Thymus (tissue), 11 donors: ENCODE measurements at regions not wholly inside any gene's neighbourhood (a gene's known extent, or its start where the extent isn't known, plus 50 kb on each side); places are given as distances from the start of the nearest gene placed in this dataset.
A peak's percentile ranks its signal among the peaks of the same experiment; 100 is the strongest.

Experiments
- DNase-seq, 9 donors: peaks; one replicate each; pipeline ENCODE4 v3.0.0-alpha.2; 2013; ENCODE audit warnings: low spot score in 9 of 9, low read depth in 6 of 9, missing footprints in 1 of 9
- H3K27ac ChIP-seq, 2 donors: one replicate each; pipeline ENCODE4 v1.5.1; 2013; ENCODE audit warnings: control low read depth in 1 of 2, low read depth in 1 of 2, low read length in 1 of 2, mild to moderate bottlenecking in 1 of 2, moderate library complexity in 1 of 2
- H3K27me3 ChIP-seq, 2 donors: one replicate each; pipeline ENCODE4 v1.5.1; 2013; ENCODE audit warnings: low read length in 1 of 2; ENCODE audit not compliant: control insufficient read depth in 2 of 2, insufficient read depth in 1 of 2
- H3K36me3 ChIP-seq, 2 donors: one replicate each; pipeline ENCODE4 v1.5.1; 2013; ENCODE audit warnings: low read length in 1 of 2, mild to moderate bottlenecking in 1 of 2, moderate library complexity in 1 of 2; ENCODE audit not compliant: control insufficient read depth in 2 of 2, insufficient read depth in 2 of 2
- H3K4me1 ChIP-seq, 2 donors: one replicate each; pipeline ENCODE4 v1.5.1; 2013; ENCODE audit warnings: low read length in 2 of 2; ENCODE audit not compliant: control insufficient read depth in 2 of 2, insufficient read depth in 2 of 2
- H3K4me3 ChIP-seq, 2 donors: one replicate each; pipeline ENCODE4 v1.5.1; 2013; ENCODE audit warnings: low read length in 2 of 2, control low read depth in 1 of 2, mild to moderate bottlenecking in 1 of 2
- H3K9me3 ChIP-seq, 2 donors: one replicate each; pipeline ENCODE4 v1.5.1; 2013; ENCODE audit warnings: low read length in 1 of 2, mild to moderate bottlenecking in 1 of 2; ENCODE audit not compliant: control insufficient read depth in 2 of 2, insufficient read depth in 1 of 2
- WGBS: extraction: QIAGEN DNeasy Blood & Tissue Kit; methylation state at CpG from one replicate; pipeline ENCODE4 v1.1.7; 2013; 5-methylcytosine and 5-hydroxymethylcytosine counted together
- donor health status: healthy.

- no peaks in the 10 kb centered on the region for H3K27me3 ChIP-seq
- 97% methylated on average over 39 of the region's 39 CpGs for WGBS
- H3K36me3 ChIP-seq = no peaks in the 10 kb centered on the region
- H3K4me1 ChIP-seq = peaks cover 0 to 5% of the 10 kb centered on the region in 2 donors
- no peak overlapping the region for H3K4me3 ChIP-seq
- H3K27ac ChIP-seq = no peak overlapping the region
- peaks cover 0 to 6% of the 10 kb centered on the region in 2 donors for H3K9me3 ChIP-seq
- DNase-seq = no peak
Observed at GRCh38 chr6:8282380-8282779, 153.0 kb downstream of the SLC35B3 start.

- no peak overlapping the region for H3K4me3 ChIP-seq
- no peaks in the 10 kb centered on the region for H3K36me3 ChIP-seq
- no peak overlapping the region for H3K27ac ChIP-seq
- DNase-seq = no peak
- peaks cover 0 to 6% of the 10 kb centered on the region in 2 donors for H3K9me3 ChIP-seq
- no peaks in the 10 kb centered on the region for H3K27me3 ChIP-seq
- 88% methylated on average over 15 of the region's 15 CpGs for WGBS
- peaks cover 0 to 5% of the 10 kb centered on the region in 2 donors for H3K4me1 ChIP-seq
Observed at GRCh38 chr6:8279041-8279805, 156.1 kb downstream of the SLC35B3 start.

GRCh38 chr6:8278562-8278961 is 156.8 kb downstream of the SLC35B3 start:
- no peaks in the 10 kb centered on the region for H3K36me3 ChIP-seq
- H3K27me3 ChIP-seq = no peaks in the 10 kb centered on the region
- H3K4me3 ChIP-seq = no peak overlapping the region
- 92% methylated on average over 8 of the region's 8 CpGs for WGBS
- no peak for DNase-seq
- no peak overlapping the region for H3K27ac ChIP-seq
- peaks cover 0 to 5% of the 10 kb centered on the region in 2 donors for H3K4me1 ChIP-seq
- H3K9me3 ChIP-seq = peaks cover 0 to 6% of the 10 kb centered on the region in 2 donors

- Histone ChIP-seq H3K27ac (no peak overlapping the region), H3K4me1 (peaks cover 0 to 5% of the 10 kb centered on the region in 2 donors), H3K9me3 (peaks cover 0 to 6% of the 10 kb centered on the region in 2 donors), H3K27me3 (no peaks in the 10 kb centered on the region), H3K4me3 (no peak overlapping the region), H3K36me3 (no peaks in the 10 kb centered on the region)
- WGBS = 34% methylated on average over 7 of the region's 7 CpGs
- DNase-seq = peak in 2 of 9 donors; percentile 13 to 35
Observed at GRCh38 chr6:8277769-8278168, 157.6 kb downstream of the SLC35B3 start.

- Histone ChIP-seq H3K9me3 (no peaks in the 10 kb centered on the region), H3K27me3 (no peaks in the 10 kb centered on the region), H3K27ac (no peak overlapping the region), H3K36me3 (no peaks in the 10 kb centered on the region), H3K4me1 (peaks cover 0 to 5% of the 10 kb centered on the region in 2 donors), H3K4me3 (no peak overlapping the region)
- no peak for DNase-seq
- WGBS = 89% methylated on average over 7 of the region's 7 CpGs
Observed at GRCh38 chr6:8276148-8276547, 159.2 kb downstream of the SLC35B3 start.

GRCh38 chr6:8275667-8276066 is 159.7 kb downstream of the SLC35B3 start:
- Histone ChIP-seq H3K27ac (no peak overlapping the region), H3K9me3 (no peaks in the 10 kb centered on the region), H3K27me3 (no peaks in the 10 kb centered on the region), H3K36me3 (no peaks in the 10 kb centered on the region), H3K4me3 (no peak overlapping the region), H3K4me1 (peaks cover 0 to 5% of the 10 kb centered on the region in 2 donors)
- no peak for DNase-seq

GRCh38 chr6:8274226-8274625 is 161.1 kb downstream of the SLC35B3 start:
- H3K36me3 ChIP-seq = no peaks in the 10 kb centered on the region
- no peak overlapping the region for H3K4me3 ChIP-seq
- 79% methylated on average over 3 of the region's 3 CpGs for WGBS
- no peaks in the 10 kb centered on the region for H3K27me3 ChIP-seq
- no peak overlapping the region for H3K27ac ChIP-seq
- DNase-seq = no peak
- H3K4me1 ChIP-seq = peaks cover 0 to 5% of the 10 kb centered on the region in 2 donors
- H3K9me3 ChIP-seq = no peaks in the 10 kb centered on the region

- 47% methylated on average over 2 of the region's 2 CpGs for WGBS
- Histone ChIP-seq H3K9me3 (no peaks in the 10 kb centered on the region), H3K4me3 (no peak overlapping the region), H3K36me3 (no peaks in the 10 kb centered on the region), H3K4me1 (no peaks in the 10 kb centered on the region), H3K27me3 (no peaks in the 10 kb centered on the region), H3K27ac (no peak overlapping the region)
- no peak for DNase-seq
Observed at GRCh38 chr6:8269872-8270454, 165.4 kb downstream of the SLC35B3 start.

GRCh38 chr6:8269094-8269493 is 166.3 kb downstream of the SLC35B3 start:
- H3K4me3 ChIP-seq = no peak overlapping the region

More at GRCh38 chr6:8269094-8269493, 166.3 kb downstream of the SLC35B3 start:
- Histone ChIP-seq H3K36me3 (no peaks in the 10 kb centered on the region), H3K27ac (no peak overlapping the region), H3K4me1 (no peaks in the 10 kb centered on the region), H3K9me3 (no peaks in the 10 kb centered on the region), H3K27me3 (no peaks in the 10 kb centered on the region)
- DNase-seq = no peak
- 68% methylated on average over 2 of the region's 2 CpGs for WGBS
